Suppressor macrophage treated with lipopolysaccharide for 1 hour (primary cell): ENCODE measurements at regions not wholly inside any gene's neighbourhood (a gene's known extent, or its start where the extent isn't known, plus 50 kb on each side); places are given as distances from the start of the nearest gene placed in this dataset.

Experiments
- DNase-seq, 3 donors: peaks; one replicate each; pipeline ENCODE4 v3.0.0-alpha.2; 2020 to 2022

- DNase-seq: no peak
These were observed 293.5 kb upstream of the SOX2 start for GRCh38 chr3:181418233-181418632.

- no peak for DNase-seq
These were observed 294.0 kb upstream of the SOX2 start for GRCh38 chr3:181417748-181418147.

- DNase-seq: no peak
These were observed 300.9 kb upstream of the SOX2 start for GRCh38 chr3:181410870-181411269.

GRCh38 chr3:181403876-181404660 is 307.7 kb upstream of the SOX2 start:
- DNase-seq: no peak

GRCh38 chr3:181402347-181402746 is 309.4 kb upstream of the SOX2 start:
- DNase-seq: no peak

- peak in 2 of 3 donors; percentile 0 to 1 for DNase-seq
These were observed 326.8 kb upstream of the SOX2 start for GRCh38 chr3:181384970-181385369.

GRCh38 chr3:181383760-181384159 is 328.0 kb upstream of the SOX2 start:
- DNase-seq: no peak

- DNase-seq: no peak
These were observed 328.5 kb upstream of the SOX2 start for GRCh38 chr3:181383201-181383600.

- no peak for DNase-seq
These were observed 329.1 kb upstream of the SOX2 start for GRCh38 chr3:181382656-181383055.

GRCh38 chr3:181379278-181379677 is 332.4 kb upstream of the SOX2 start:
- no peak for DNase-seq

- no peak for DNase-seq
These were observed 342.1 kb upstream of the SOX2 start for GRCh38 chr3:181369637-181370036.

GRCh38 chr3:181363231-181363630 is 348.5 kb upstream of the SOX2 start:
- DNase-seq: no peak

GRCh38 chr3:181362378-181362777 is 349.3 kb upstream of the SOX2 start:
- no peak for DNase-seq

- DNase-seq: no peak
These were observed 353.2 kb upstream of the SOX2 start for GRCh38 chr3:181358562-181358961.

GRCh38 chr3:181358060-181358459 is 353.7 kb upstream of the SOX2 start:
- no peak for DNase-seq

GRCh38 chr3:181354140-181354539 is 357.6 kb upstream of the SOX2 start:
- no peak for DNase-seq

- no peak for DNase-seq
These were observed 354.8 kb upstream of the DNAJC19 start for GRCh38 chr3:181344331-181344730.

GRCh38 chr3:181336597-181336996 is 347.1 kb upstream of the DNAJC19 start:
- DNase-seq: no peak

- no peak for DNase-seq
These were observed 343.9 kb upstream of the DNAJC19 start for GRCh38 chr3:181333394-181333793.

- no peak for DNase-seq
These were observed 341.5 kb upstream of the DNAJC19 start for GRCh38 chr3:181330821-181331563.

- DNase-seq: no peak
These were observed 340.7 kb upstream of the DNAJC19 start for GRCh38 chr3:181330257-181330656.

GRCh38 chr3:181329024-181329423 is 339.5 kb upstream of the DNAJC19 start:
- DNase-seq: no peak

GRCh38 chr3:181328346-181328745 is 338.8 kb upstream of the DNAJC19 start:
- DNase-seq: no peak

GRCh38 chr3:181327349-181327748 is 337.8 kb upstream of the DNAJC19 start:
- no peak for DNase-seq
